HCT116 (cell line): ENCODE measurements at regions not wholly inside any gene's neighbourhood (a gene's known extent, or its start where the extent isn't known, plus 50 kb on each side); places are given as distances from the start of the nearest gene placed in this dataset.

Source experiments
- ATAC-seq: fragments of 200-7000 bp; cut with Tn5 transposase; 2 replicates; pipeline ENCODE4 v1.9.1; 2020; ENCODE audit warnings: mild to moderate bottlenecking, moderate library complexity
- BruUV-seq: library from RNA; stranded (reverse); fragments of 400-500 nt; replicated peaks from 2 replicates; lab custom pipeline; 2021; lab: Mats Ljungman, UMichigan
- CTCF ChIA-PET: fragments of 300-600 bp; sonication (Branson Sonifier 250); formaldehyde crosslinking; loops from one replicate; lab custom pipeline; 2021; ENCODE audit warnings: antibody characterized with exemption; lab: Charles Lee
- POLR2A ChIA-PET: fragments of 300-600, 350-600 bp; sonication (Branson Sonifier 250); formaldehyde crosslinking; loops from one replicate; lab custom pipeline; 2021; ENCODE audit warnings: antibody characterized with exemption; lab: Charles Lee
- RAD21 ChIA-PET, 2 experiments: fragments of 300-600 bp; sonication (Branson Sonifier 250); formaldehyde crosslinking; loops; one replicate each; lab custom pipeline; 2023; ENCODE audit warnings: low total read pairs in 2 of 2; ENCODE audit not compliant: uncharacterized antibody in 2 of 2, unreplicated experiment in 2 of 2, low non-redundant PET in 1 of 2; lab: Charles Lee
- DNase-seq: peaks from one replicate; pipeline ENCODE4 v3.0.0-alpha.2; 2010; ENCODE audit warnings: low read depth, low spot score
- H2AFZ ChIP-seq: fragments of 200-600 bp; shearing (Covaris generic), sonication (generic); 2 replicates; pipeline ENCODE4 v1.6.1; 2017; ENCODE audit warnings: low read depth, mixed run types, mixed read lengths, antibody characterized with exemption, low read length; ENCODE audit not compliant: poor library complexity, severe bottlenecking
- H3K27ac ChIP-seq: 2 replicates; pipeline ENCODE4 v1.5.1; 2012; ENCODE audit warnings: low read depth, low read length
- H3K27me3 ChIP-seq: fragments of 200-600 bp; sonication (generic); 2 replicates; pipeline ENCODE4 v1.6.1; 2016; ENCODE audit warnings: mixed run types, low read length, mixed read lengths; ENCODE audit not compliant: insufficient read depth
- H3K36me3 ChIP-seq, 2 experiments: fragments of 200-500 bp in 1 of 2; fragments of 200-600 bp in 1 of 2; sonication (Bioruptor generic) in 1 of 2; sonication (generic) in 1 of 2; 2 replicates each; pipeline versions ENCODE4 v1.5.1 to v1.6.1; 2014 to 2016; ENCODE audit warnings: low read length in 2 of 2, inconsistent platforms in 1 of 2, mixed read lengths in 1 of 2, mixed run types in 1 of 2; ENCODE audit not compliant: insufficient read depth in 2 of 2, control insufficient read depth in 1 of 2
- H3K4me1 ChIP-seq, 2 experiments: fragments of 200-600 bp in 1 of 2; sonication (generic) in 1 of 2; 2 replicates each; pipeline versions ENCODE4 v1.5.1 to v1.6.1; 2012 to 2017; ENCODE audit warnings: low read length in 2 of 2, inconsistent platforms in 1 of 2, mild to moderate bottlenecking in 1 of 2, mixed read lengths in 1 of 2, mixed run types in 1 of 2, moderate library complexity in 1 of 2; ENCODE audit not compliant: insufficient read depth in 2 of 2, control insufficient read depth in 1 of 2
- H3K4me2 ChIP-seq: fragments of 200-600 bp; sonication (generic); 2 replicates; pipeline ENCODE4 v1.6.1; 2017; ENCODE audit warnings: mixed run types, low read length, mixed read lengths
- H3K4me3 ChIP-seq, 2 experiments: fragments of 200-600 bp in 1 of 2; sonication (generic) in 1 of 2; replicated peaks in 1 of 2; 2 replicates each; pipeline ENCODE4 v1.5.1; 2011 to 2016; ENCODE audit warnings: low read length in 2 of 2, control low read depth in 1 of 2, low read depth in 1 of 2, mild to moderate bottlenecking in 1 of 2, mixed read lengths in 1 of 2, mixed run types in 1 of 2
- H3K79me2 ChIP-seq: fragments of 200-600 bp; sonication (generic); 2 replicates; pipeline ENCODE4 v1.6.1; 2017; ENCODE audit warnings: mild to moderate bottlenecking, mixed run types, low read length, moderate library complexity, mixed read lengths; ENCODE audit not compliant: insufficient read depth
- H3K9ac ChIP-seq: fragments of 200-600 bp; sonication (generic); 2 replicates; pipeline ENCODE4 v1.6.1; 2016; ENCODE audit warnings: low read length, mixed read lengths
- H3K9me2 ChIP-seq: fragments of 200-600 bp; sonication (generic), shearing (Covaris generic); 2 replicates; pipeline ENCODE4 v1.6.1; 2017; ENCODE audit warnings: mixed run types, mild to moderate bottlenecking, moderate library complexity; ENCODE audit not compliant: insufficient read depth
- H3K9me3 ChIP-seq, 2 experiments: fragments of 200-500 bp in 1 of 2; fragments of 200-600 bp in 1 of 2; sonication (Bioruptor generic) in 1 of 2; sonication (generic) in 1 of 2; 2 replicates each; pipeline ENCODE4 v1.6.1; 2014 to 2017; ENCODE audit warnings: low read length in 2 of 2, mixed read lengths in 2 of 2, inconsistent platforms in 1 of 2, low read depth in 1 of 2, mild to moderate bottlenecking in 1 of 2, mixed run types in 1 of 2, moderate library complexity in 1 of 2; ENCODE audit not compliant: control insufficient read depth in 1 of 2, insufficient read depth in 1 of 2
- H4K20me1 ChIP-seq: fragments of 200-600 bp; sonication (generic), shearing (Covaris generic); 2 replicates; pipeline ENCODE4 v1.6.1; 2017; ENCODE audit warnings: mixed run types, mild to moderate bottlenecking, moderate library complexity; ENCODE audit not compliant: insufficient read depth
- CEBPB ChIP-seq: IDR thresholded peaks from 2 replicates; pipeline ENCODE4 v1.6.1; 2012; ENCODE audit warnings: low read depth
- CTCF ChIP-seq, 3 experiments: fragments of 200-600 bp in 1 of 3; sonication (generic) in 1 of 3; IDR thresholded peaks in 2 of 3; conservative IDR thresholded peaks in 1 of 3; 2 replicates each; pipeline ENCODE4 v1.5.1; 2012 to 2017; ENCODE audit warnings: low read depth in 2 of 3, low read length in 2 of 3, antibody characterized with exemption in 1 of 3, borderline replicate concordance in 1 of 3, control low read depth in 1 of 3, mild to moderate bottlenecking in 1 of 3, mixed read lengths in 1 of 3, mixed run types in 1 of 3, moderate library complexity in 1 of 3; ENCODE audit not compliant: insufficient read depth in 1 of 3
- ELF1 ChIP-seq: IDR thresholded peaks from 2 replicates; pipeline ENCODE4 v1.6.1; 2012; ENCODE audit warnings: low read depth, borderline replicate concordance
- EZH2 ChIP-seq: fragments of 200-600 bp; sonication (generic); IDR thresholded peaks from 2 replicates; pipeline ENCODE4 v1.6.1; 2017; ENCODE audit warnings: antibody characterized with exemption, mixed run types
- EZH2phosphoT487 ChIP-seq: fragments of 200-600 bp; IDR thresholded peaks from 2 replicates; pipeline ENCODE4 v1.6.1; 2018; ENCODE audit warnings: antibody characterized with exemption, borderline replicate concordance
- FOSL1 ChIP-seq: IDR thresholded peaks from 2 replicates; pipeline ENCODE4 v1.6.1; 2012; ENCODE audit warnings: low read depth
- RAD21 ChIP-seq: IDR thresholded peaks from 2 replicates; pipeline ENCODE4 v1.6.1; 2012; ENCODE audit warnings: low read depth, mild to moderate bottlenecking
- REST ChIP-seq: IDR thresholded peaks from 2 replicates; pipeline ENCODE4 v1.6.1; 2012; ENCODE audit warnings: low read depth
- SP1 ChIP-seq: IDR thresholded peaks from 2 replicates; pipeline ENCODE4 v1.6.1; 2012; ENCODE audit warnings: low read depth
- TCF7L2 ChIP-seq: IDR thresholded peaks from 2 replicates; pipeline ENCODE4 v1.7.0; 2011; ENCODE audit warnings: borderline replicate concordance, inconsistent platforms; ENCODE audit not compliant: insufficient read depth, insufficient read length; ENCODE audit errors: extremely low read depth
- YY1 ChIP-seq: IDR thresholded peaks from 2 replicates; pipeline ENCODE4 v1.6.1; 2011; ENCODE audit warnings: low read length, low read depth, moderate library complexity, mild to moderate bottlenecking; ENCODE audit not compliant: insufficient replicate concordance; ENCODE audit errors: extremely low read depth
- ZNF274 ChIP-seq: fragments of 200-500 bp; sonication (Bioruptor generic); IDR thresholded peaks from 2 replicates; pipeline ENCODE4 v1.6.1; 2014; ENCODE audit warnings: mild to moderate bottlenecking, low read depth, low read length, inconsistent platforms
- intact Hi-C: fragments of 100-400 bp; cut with micrococcal nuclease; formaldehyde crosslinking; loops from 2 replicates; pipeline ENCODE4 v1.10.0; 2022

GRCh38 chr20:60870040-60870439 lies 382.0 kb upstream of the CDH4 start:
- CTCF ChIA-PET: no interaction called here
- H3K9me3 ChIP-seq: peaks cover 17 to 36% of the 10 kb centered on the region in 2 experiments; a peak in 2 of 4 replicates
- H3K79me2 ChIP-seq: no peaks in the 10 kb centered on the region
- no peaks in the 10 kb centered on the region for H3K36me3 ChIP-seq
- DNase-seq: no peak
- H3K4me3 ChIP-seq: no peak overlapping the region
- POLR2A ChIA-PET: no interaction called here
- ATAC-seq: no peak
- intact Hi-C loops: no loop called here
- RAD21 ChIA-PET: no interaction called here
- H3K4me2 ChIP-seq: no peak overlapping the region
- H3K9me2 ChIP-seq: no peaks in the 10 kb centered on the region
- H2AFZ ChIP-seq: no peak overlapping the region
- H4K20me1 ChIP-seq: no peaks in the 10 kb centered on the region
- no peak overlapping the region for H3K27ac ChIP-seq
- no peak for TF ChIP-seq YY1
- TF ChIP-seq CTCF (IDR thresholded peaks at IDR 0.05 in 2 of 3, conservative IDR thresholded peaks at IDR 0.05 in 1 of 3; ENCODE audit: borderline replicate concordance in 1 of 3, insufficient read depth in 1 of 3, low read depth in 2 of 3, low read length in 2 of 3): no peak
- no peak for TF ChIP-seq CEBPB
- TF ChIP-seq REST: no peak
- no peak for TF ChIP-seq EZH2
- no peak for TF ChIP-seq SP1
- no peak for TF ChIP-seq RAD21
- no peak for TF ChIP-seq TCF7L2
- TF ChIP-seq FOSL1: no peak
- no peak for TF ChIP-seq ZNF274
- TF ChIP-seq EZH2phosphoT487: no peak
- no peak for TF ChIP-seq ELF1
- TF ChIP-seq, all 23 proteins: peak for 0
- BruUV-seq: no TSS peak
- no peak overlapping the region for H3K9ac ChIP-seq
- no peaks in the 10 kb centered on the region for H3K27me3 ChIP-seq
- H3K4me1 ChIP-seq: no peaks in the 10 kb centered on the region
